PC-9 (cell line): ENCODE measurements at regions not wholly inside any gene's neighbourhood (a gene's known extent, or its start where the extent isn't known, plus 50 kb on each side); places are given as distances from the start of the nearest gene placed in this dataset.

Experiments
- BruUV-seq: library from RNA; stranded (reverse); fragments of 400-500 nt; replicated peaks from 2 replicates; lab custom pipeline; 2021; lab: Mats Ljungman, UMichigan
- CTCF ChIA-PET: fragments of 300-600 bp; sonication (Branson Sonifier 250); formaldehyde crosslinking; loops from one replicate; lab custom pipeline; 2022; ENCODE audit warnings: antibody characterized with exemption; lab: Charles Lee
- POLR2A ChIA-PET: fragments of 300-600 bp; sonication (Branson Sonifier 250); formaldehyde crosslinking; loops from one replicate; lab custom pipeline; 2022; ENCODE audit warnings: antibody characterized with exemption; ENCODE audit not compliant: unreplicated experiment; lab: Charles Lee
- DNase-seq, 2 experiments: peaks; one replicate each; pipeline versions ENCODE4 v3.0.0 to v3.0.0-alpha.2; 2015 to 2022; ENCODE audit warnings: mixed read lengths in 1 of 2
- H2AFZ ChIP-seq: fragments of 200-600 bp; sonication (generic); 2 replicates; pipeline ENCODE4 v1.8.1; 2017; ENCODE audit warnings: antibody characterized with exemption
- H3F3A ChIP-seq: fragments of 200-600 bp; sonication (generic); 2 replicates; pipeline ENCODE4 v1.8.1; 2017; ENCODE audit warnings: antibody characterized with exemption, mild to moderate bottlenecking, low read depth; ENCODE audit not compliant: insufficient read depth
- H3K27ac ChIP-seq: fragments of 200-600 bp; sonication (generic); 2 replicates; pipeline ENCODE4 v1.6.1; 2016; ENCODE audit warnings: mixed run types
- H3K27me3 ChIP-seq: fragments of 200-600 bp; sonication (generic); 2 replicates; pipeline ENCODE4 v1.6.1; 2016; ENCODE audit warnings: low read depth, mixed run types; ENCODE audit not compliant: insufficient read depth
- H3K36me3 ChIP-seq: fragments of 200-600 bp; sonication (generic); 2 replicates; pipeline ENCODE4 v1.6.1; 2016; ENCODE audit warnings: low read depth, mixed run types
- H3K4me1 ChIP-seq: fragments of 200-600 bp; sonication (generic); replicated peaks from 2 replicates; pipeline ENCODE4 v1.6.1; 2016; ENCODE audit warnings: mixed run types; ENCODE audit not compliant: insufficient read depth
- H3K4me2 ChIP-seq: fragments of 200-600 bp; sonication (generic); 2 replicates; pipeline ENCODE4 v1.6.1; 2017; ENCODE audit warnings: mixed run types
- H3K4me3 ChIP-seq: fragments of 200-600 bp; sonication (generic); 2 replicates; pipeline ENCODE4 v1.6.1; 2016; ENCODE audit warnings: mixed run types
- H3K79me2 ChIP-seq: fragments of 200-600 bp; sonication (generic); 2 replicates; pipeline ENCODE4 v1.6.1; 2017; ENCODE audit warnings: low read depth, mixed run types
- H3K9me2 ChIP-seq: fragments of 200-600 bp; sonication (generic); 2 replicates; pipeline ENCODE4 v1.8.1; 2017; ENCODE audit warnings: mild to moderate bottlenecking; ENCODE audit not compliant: insufficient read depth
- H3K9me3 ChIP-seq: fragments of 200-600 bp; sonication (generic); 2 replicates; pipeline ENCODE4 v1.8.1; 2016; ENCODE audit warnings: low read depth; ENCODE audit not compliant: insufficient read depth
- H4K20me1 ChIP-seq: fragments of 200-600 bp; sonication (generic); 2 replicates; pipeline ENCODE4 v1.8.1; 2017; ENCODE audit not compliant: insufficient read depth
- CTCF ChIP-seq: fragments of 200-600 bp; sonication (generic); conservative IDR thresholded peaks from 2 replicates; pipeline ENCODE4 v1.6.1; 2017; ENCODE audit warnings: mixed run types, antibody characterized with exemption, mild to moderate bottlenecking, moderate library complexity
- EZH2 ChIP-seq: fragments of 200-600 bp; sonication (generic); IDR thresholded peaks from 2 replicates; pipeline ENCODE4 v1.8.0; 2017; ENCODE audit warnings: antibody characterized with exemption, low read depth
- intact Hi-C: fragments of 100-400 bp; cut with micrococcal nuclease; formaldehyde crosslinking; loops from one replicate; pipeline ENCODE4 v1.10.0; 2022; ENCODE audit not compliant: unreplicated experiment

- Histone ChIP-seq H3K27ac (no peak overlapping the region), H2AFZ (no peak overlapping the region), H3K79me2 (no peaks in the 10 kb centered on the region), H3F3A (no peaks in the 10 kb centered on the region), H3K36me3 (no peaks in the 10 kb centered on the region), H3K4me1 (no peaks in the 10 kb centered on the region), H4K20me1 (no peaks in the 10 kb centered on the region), H3K9me3 (no peaks in the 10 kb centered on the region), H3K4me3 (no peak overlapping the region), H3K4me2 (no peak overlapping the region), H3K27me3 (no peaks in the 10 kb centered on the region), H3K9me2 (no peaks in the 10 kb centered on the region)
- no peak for DNase-seq
- ChIA-PET CTCF (no interaction called here), POLR2A (no interaction called here)
- intact Hi-C loops = no loop called here
- no peak for TF ChIP-seq CTCF
- no peak for TF ChIP-seq EZH2
- no TSS peak for BruUV-seq
These were observed 123.3 kb upstream of the CHL1 start for GRCh38 chr3:73271-73670.

GRCh38 chr3:74676-75243, 121.8 kb upstream of the CHL1 start:
- no peaks in the 10 kb centered on the region for H3K4me1 ChIP-seq
- no peaks in the 10 kb centered on the region for H3K27me3 ChIP-seq
- no peaks in the 10 kb centered on the region for H4K20me1 ChIP-seq
- no peak overlapping the region for H3K4me3 ChIP-seq
- intact Hi-C loops = no loop called here
- H3K9me2 ChIP-seq = no peaks in the 10 kb centered on the region
- no peaks in the 10 kb centered on the region for H3K36me3 ChIP-seq
- POLR2A ChIA-PET = no interaction called here
- H3K9me3 ChIP-seq = no peaks in the 10 kb centered on the region
- no peak for DNase-seq
- no peak overlapping the region for H3K4me2 ChIP-seq
- no peaks in the 10 kb centered on the region for H3K79me2 ChIP-seq
- no peak overlapping the region for H3K27ac ChIP-seq
- no TSS peak for BruUV-seq
- CTCF ChIA-PET = no interaction called here
- TF ChIP-seq EZH2 (no peak), CTCF (no peak)
- no peak overlapping the region for H2AFZ ChIP-seq
- no peaks in the 10 kb centered on the region for H3F3A ChIP-seq

GRCh38 chr3:75260-75659, 121.3 kb upstream of the CHL1 start:
- Histone ChIP-seq H3K27me3 (no peaks in the 10 kb centered on the region), H3K79me2 (no peaks in the 10 kb centered on the region), H3K9me3 (no peaks in the 10 kb centered on the region), H3K4me1 (no peaks in the 10 kb centered on the region), H2AFZ (no peak overlapping the region), H3K9me2 (no peaks in the 10 kb centered on the region), H3K4me2 (no peak overlapping the region), H4K20me1 (no peaks in the 10 kb centered on the region), H3F3A (no peaks in the 10 kb centered on the region), H3K4me3 (no peak overlapping the region), H3K36me3 (no peaks in the 10 kb centered on the region), H3K27ac (no peak overlapping the region)
- ChIA-PET POLR2A (no interaction called here), CTCF (no interaction called here)
- no peak for TF ChIP-seq EZH2
- intact Hi-C loops = no loop called here
- no peak for DNase-seq
- no TSS peak for BruUV-seq

GRCh38 chr3:79542-79941, 117.0 kb upstream of the CHL1 start:
- Histone ChIP-seq H3K79me2 (no peaks in the 10 kb centered on the region), H2AFZ (no peak overlapping the region), H3K27me3 (no peaks in the 10 kb centered on the region), H3K27ac (no peak overlapping the region), H3K9me2 (no peaks in the 10 kb centered on the region), H4K20me1 (no peaks in the 10 kb centered on the region), H3K4me1 (no peaks in the 10 kb centered on the region), H3K4me3 (no peak overlapping the region), H3K36me3 (no peaks in the 10 kb centered on the region), H3K9me3 (no peaks in the 10 kb centered on the region), H3F3A (no peaks in the 10 kb centered on the region), H3K4me2 (no peak overlapping the region)
- DNase-seq = no peak
- ChIA-PET CTCF (no interaction called here), POLR2A (no interaction called here)
- intact Hi-C loops = no loop called here
- no peak for TF ChIP-seq CTCF
- TF ChIP-seq EZH2 = no peak
- no TSS peak for BruUV-seq
